HCT116 (cell line): ENCODE measurements at regions not wholly inside any gene's neighbourhood (a gene's known extent, or its start where the extent isn't known, plus 50 kb on each side); places are given as distances from the start of the nearest gene placed in this dataset.

ENCODE experiments used
- ATAC-seq: fragments of 200-7000 bp; cut with Tn5 transposase; 2 replicates; pipeline ENCODE4 v1.9.1; 2020; ENCODE audit warnings: mild to moderate bottlenecking, moderate library complexity
- BruUV-seq: library from RNA; stranded (reverse); fragments of 400-500 nt; replicated peaks from 2 replicates; lab custom pipeline; 2021; lab: Mats Ljungman, UMichigan
- CTCF ChIA-PET: fragments of 300-600 bp; sonication (Branson Sonifier 250); formaldehyde crosslinking; loops from one replicate; lab custom pipeline; 2021; ENCODE audit warnings: antibody characterized with exemption; lab: Charles Lee
- POLR2A ChIA-PET: fragments of 300-600, 350-600 bp; sonication (Branson Sonifier 250); formaldehyde crosslinking; loops from one replicate; lab custom pipeline; 2021; ENCODE audit warnings: antibody characterized with exemption; lab: Charles Lee
- RAD21 ChIA-PET, 2 experiments: fragments of 300-600 bp; sonication (Branson Sonifier 250); formaldehyde crosslinking; loops; one replicate each; lab custom pipeline; 2023; ENCODE audit warnings: low total read pairs in 2 of 2; ENCODE audit not compliant: uncharacterized antibody in 2 of 2, unreplicated experiment in 2 of 2, low non-redundant PET in 1 of 2; lab: Charles Lee
- DNase-seq: peaks from one replicate; pipeline ENCODE4 v3.0.0-alpha.2; 2010; ENCODE audit warnings: low read depth, low spot score
- H2AFZ ChIP-seq: fragments of 200-600 bp; shearing (Covaris generic), sonication (generic); 2 replicates; pipeline ENCODE4 v1.6.1; 2017; ENCODE audit warnings: low read depth, mixed run types, mixed read lengths, antibody characterized with exemption, low read length; ENCODE audit not compliant: poor library complexity, severe bottlenecking
- H3K27ac ChIP-seq: 2 replicates; pipeline ENCODE4 v1.5.1; 2012; ENCODE audit warnings: low read depth, low read length
- H3K27me3 ChIP-seq: fragments of 200-600 bp; sonication (generic); 2 replicates; pipeline ENCODE4 v1.6.1; 2016; ENCODE audit warnings: mixed run types, low read length, mixed read lengths; ENCODE audit not compliant: insufficient read depth
- H3K36me3 ChIP-seq, 2 experiments: fragments of 200-500 bp in 1 of 2; fragments of 200-600 bp in 1 of 2; sonication (Bioruptor generic) in 1 of 2; sonication (generic) in 1 of 2; 2 replicates each; pipeline versions ENCODE4 v1.5.1 to v1.6.1; 2014 to 2016; ENCODE audit warnings: low read length in 2 of 2, inconsistent platforms in 1 of 2, mixed read lengths in 1 of 2, mixed run types in 1 of 2; ENCODE audit not compliant: insufficient read depth in 2 of 2, control insufficient read depth in 1 of 2
- H3K4me1 ChIP-seq, 2 experiments: fragments of 200-600 bp in 1 of 2; sonication (generic) in 1 of 2; 2 replicates each; pipeline versions ENCODE4 v1.5.1 to v1.6.1; 2012 to 2017; ENCODE audit warnings: low read length in 2 of 2, inconsistent platforms in 1 of 2, mild to moderate bottlenecking in 1 of 2, mixed read lengths in 1 of 2, mixed run types in 1 of 2, moderate library complexity in 1 of 2; ENCODE audit not compliant: insufficient read depth in 2 of 2, control insufficient read depth in 1 of 2
- H3K4me2 ChIP-seq: fragments of 200-600 bp; sonication (generic); 2 replicates; pipeline ENCODE4 v1.6.1; 2017; ENCODE audit warnings: mixed run types, low read length, mixed read lengths
- H3K4me3 ChIP-seq, 2 experiments: fragments of 200-600 bp in 1 of 2; sonication (generic) in 1 of 2; replicated peaks in 1 of 2; 2 replicates each; pipeline ENCODE4 v1.5.1; 2011 to 2016; ENCODE audit warnings: low read length in 2 of 2, control low read depth in 1 of 2, low read depth in 1 of 2, mild to moderate bottlenecking in 1 of 2, mixed read lengths in 1 of 2, mixed run types in 1 of 2
- H3K79me2 ChIP-seq: fragments of 200-600 bp; sonication (generic); 2 replicates; pipeline ENCODE4 v1.6.1; 2017; ENCODE audit warnings: mild to moderate bottlenecking, mixed run types, low read length, moderate library complexity, mixed read lengths; ENCODE audit not compliant: insufficient read depth
- H3K9ac ChIP-seq: fragments of 200-600 bp; sonication (generic); 2 replicates; pipeline ENCODE4 v1.6.1; 2016; ENCODE audit warnings: low read length, mixed read lengths
- H3K9me2 ChIP-seq: fragments of 200-600 bp; sonication (generic), shearing (Covaris generic); 2 replicates; pipeline ENCODE4 v1.6.1; 2017; ENCODE audit warnings: mixed run types, mild to moderate bottlenecking, moderate library complexity; ENCODE audit not compliant: insufficient read depth
- H3K9me3 ChIP-seq, 2 experiments: fragments of 200-500 bp in 1 of 2; fragments of 200-600 bp in 1 of 2; sonication (Bioruptor generic) in 1 of 2; sonication (generic) in 1 of 2; 2 replicates each; pipeline ENCODE4 v1.6.1; 2014 to 2017; ENCODE audit warnings: low read length in 2 of 2, mixed read lengths in 2 of 2, inconsistent platforms in 1 of 2, low read depth in 1 of 2, mild to moderate bottlenecking in 1 of 2, mixed run types in 1 of 2, moderate library complexity in 1 of 2; ENCODE audit not compliant: control insufficient read depth in 1 of 2, insufficient read depth in 1 of 2
- H4K20me1 ChIP-seq: fragments of 200-600 bp; sonication (generic), shearing (Covaris generic); 2 replicates; pipeline ENCODE4 v1.6.1; 2017; ENCODE audit warnings: mixed run types, mild to moderate bottlenecking, moderate library complexity; ENCODE audit not compliant: insufficient read depth
- EGR1 ChIP-seq: IDR thresholded peaks from 2 replicates; pipeline ENCODE4 v1.6.1; 2012; ENCODE audit warnings: low read depth
- ELF1 ChIP-seq: IDR thresholded peaks from 2 replicates; pipeline ENCODE4 v1.6.1; 2012; ENCODE audit warnings: low read depth, borderline replicate concordance
- FOSL1 ChIP-seq: IDR thresholded peaks from 2 replicates; pipeline ENCODE4 v1.6.1; 2012; ENCODE audit warnings: low read depth
- POLR2A ChIP-seq: IDR thresholded peaks from 2 replicates; pipeline ENCODE4 v1.7.0; 2011; ENCODE audit warnings: borderline replicate concordance; ENCODE audit not compliant: insufficient read depth, insufficient read length; ENCODE audit errors: extremely low read depth
- POLR2AphosphoS5 ChIP-seq: IDR thresholded peaks from 2 replicates; pipeline ENCODE4 v1.6.1; 2011; ENCODE audit warnings: mild to moderate bottlenecking, low read depth, low read length, moderate library complexity
- RAD21 ChIP-seq: IDR thresholded peaks from 2 replicates; pipeline ENCODE4 v1.6.1; 2012; ENCODE audit warnings: low read depth, mild to moderate bottlenecking
- YY1 ChIP-seq: IDR thresholded peaks from 2 replicates; pipeline ENCODE4 v1.6.1; 2011; ENCODE audit warnings: low read length, low read depth, moderate library complexity, mild to moderate bottlenecking; ENCODE audit not compliant: insufficient replicate concordance; ENCODE audit errors: extremely low read depth
- intact Hi-C: fragments of 100-400 bp; cut with micrococcal nuclease; formaldehyde crosslinking; loops from 2 replicates; pipeline ENCODE4 v1.10.0; 2022
- TF ChIP-seq, protein P1 (sequence below): IDR thresholded peaks from 2 replicates; pipeline ENCODE4 v1.6.1; 2012
- TF ChIP-seq, protein P2 (sequence below): IDR thresholded peaks from 2 replicates; pipeline ENCODE4 v1.6.1; 2011; ENCODE audit warnings: mild to moderate bottlenecking, low read length, moderate library complexity; ENCODE audit not compliant: insufficient replicate concordance; ENCODE audit errors: extremely low read depth

DNA sequence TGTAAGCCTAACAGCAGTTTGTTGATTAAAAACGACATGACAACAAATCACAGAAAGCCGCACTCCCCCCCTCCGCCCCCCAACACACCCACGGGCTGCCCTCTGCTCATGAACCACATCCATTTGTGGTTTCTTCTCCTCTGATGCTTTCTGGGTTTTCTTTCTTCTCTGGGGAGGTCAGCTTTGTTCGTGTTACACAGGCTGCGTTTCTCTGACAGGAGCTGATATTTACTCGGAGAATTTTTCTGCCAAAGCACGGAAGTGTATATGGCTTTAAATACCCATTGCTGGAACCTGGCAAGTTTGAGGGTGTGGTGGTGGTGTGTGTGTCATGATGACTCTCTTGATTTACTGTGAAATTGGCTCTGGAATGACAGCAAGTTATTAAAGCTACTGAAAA is 883.7 kb upstream of the TMEM132C start:
- Histone ChIP-seq H4K20me1 (no peaks in the 10 kb centered on the region; the same call in 1 of the 2 replicates), H3K27ac (no peak overlapping the region), H2AFZ (no peak overlapping the region), H3K36me3 (no peaks in the 10 kb centered on the region), H3K79me2 (no peaks in the 10 kb centered on the region), H3K4me3 (no peak overlapping the region), H3K4me1 (no peaks in the 10 kb centered on the region), H3K4me2 (no peak overlapping the region), H3K27me3 (no peaks in the 10 kb centered on the region), H3K9me3 (no peaks in the 10 kb centered on the region), H3K9ac (no peak overlapping the region), H3K9me2 (no peaks in the 10 kb centered on the region)
- intact Hi-C loops, result no loop called here
- ChIA-PET RAD21 (no interaction called here), CTCF (no interaction called here), POLR2A (interaction anchor here (0.7 kb wide), 1 partner anchor 105 kb away, joined by 5 read pairs; no protein-coding TSS in a partner anchor)
- no TSS peak for BruUV-seq
- ATAC-seq, result no peak
- no peak for DNase-seq
- no peak for TF ChIP-seq RAD21
- TF ChIP-seq POLR2A, result no peak
- TF ChIP-seq YY1, result no peak
- no peak for TF ChIP-seq EGR1
- TF ChIP-seq, protein P1, sequence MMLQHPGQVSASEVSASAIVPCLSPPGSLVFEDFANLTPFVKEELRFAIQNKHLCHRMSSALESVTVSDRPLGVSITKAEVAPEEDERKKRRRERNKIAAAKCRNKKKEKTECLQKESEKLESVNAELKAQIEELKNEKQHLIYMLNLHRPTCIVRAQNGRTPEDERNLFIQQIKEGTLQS, result no peak
- TF ChIP-seq FOSL1, result no peak

DNA sequence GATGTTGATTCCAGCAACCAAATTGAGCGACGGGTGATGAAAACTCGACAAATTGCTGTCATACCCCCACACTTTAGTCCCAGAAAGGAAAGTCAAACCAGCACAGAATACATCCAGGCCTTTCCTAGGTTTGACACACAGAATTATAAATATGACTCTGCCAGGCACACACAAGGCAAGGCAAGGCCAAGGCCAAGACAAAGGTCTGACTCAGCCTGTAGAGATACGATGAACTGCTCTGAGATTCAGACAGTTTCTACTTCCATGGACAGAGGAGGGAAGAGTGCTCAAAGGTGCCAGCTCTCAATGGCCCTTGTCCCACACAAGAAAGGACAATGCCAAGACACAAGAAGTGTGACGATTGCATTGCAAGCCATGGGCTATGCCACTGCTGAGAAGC is 880.2 kb upstream of the TMEM132C start:
- no peak for DNase-seq
- H3K4me1 ChIP-seq, result no peaks in the 10 kb centered on the region
- no peaks in the 10 kb centered on the region; the same call in 1 of the 2 replicates for H3K27me3 ChIP-seq
- H4K20me1 ChIP-seq, result no peaks in the 10 kb centered on the region; the same call in 1 of the 2 replicates
- TF ChIP-seq POLR2AphosphoS5, result no peak
- TF ChIP-seq, protein P2, sequence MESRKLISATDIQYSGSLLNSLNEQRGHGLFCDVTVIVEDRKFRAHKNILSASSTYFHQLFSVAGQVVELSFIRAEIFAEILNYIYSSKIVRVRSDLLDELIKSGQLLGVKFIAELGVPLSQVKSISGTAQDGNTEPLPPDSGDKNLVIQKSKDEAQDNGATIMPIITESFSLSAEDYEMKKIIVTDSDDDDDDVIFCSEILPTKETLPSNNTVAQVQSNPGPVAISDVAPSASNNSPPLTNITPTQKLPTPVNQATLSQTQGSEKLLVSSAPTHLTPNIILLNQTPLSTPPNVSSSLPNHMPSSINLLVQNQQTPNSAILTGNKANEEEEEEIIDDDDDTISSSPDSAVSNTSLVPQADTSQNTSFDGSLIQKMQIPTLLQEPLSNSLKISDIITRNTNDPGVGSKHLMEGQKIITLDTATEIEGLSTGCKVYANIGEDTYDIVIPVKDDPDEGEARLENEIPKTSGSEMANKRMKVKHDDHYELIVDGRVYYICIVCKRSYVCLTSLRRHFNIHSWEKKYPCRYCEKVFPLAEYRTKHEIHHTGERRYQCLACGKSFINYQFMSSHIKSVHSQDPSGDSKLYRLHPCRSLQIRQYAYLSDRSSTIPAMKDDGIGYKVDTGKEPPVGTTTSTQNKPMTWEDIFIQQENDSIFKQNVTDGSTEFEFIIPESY, result no peak
- TF ChIP-seq ELF1, result no peak
- TF ChIP-seq, all 23 proteins: peak for 0
- ATAC-seq, result no peak
- H3K4me3 ChIP-seq, result no peak overlapping the region
- H3K79me2 ChIP-seq, result no peaks in the 10 kb centered on the region
- intact Hi-C loops, result no loop called here
- H2AFZ ChIP-seq, result no peak overlapping the region
- H3K27ac ChIP-seq, result no peak overlapping the region
- H3K9me3 ChIP-seq, result no peaks in the 10 kb centered on the region
- no TSS peak for BruUV-seq
- H3K9ac ChIP-seq, result no peak overlapping the region
- POLR2A ChIA-PET, result no interaction called here
- CTCF ChIA-PET, result no interaction called here
- RAD21 ChIA-PET, result no interaction called here
- no peaks in the 10 kb centered on the region for H3K9me2 ChIP-seq
- no peaks in the 10 kb centered on the region for H3K36me3 ChIP-seq
- H3K4me2 ChIP-seq, result no peak overlapping the region
